HG03064 (cell line): ENCODE measurements at regions not wholly inside any gene's neighbourhood (a gene's known extent, or its start where the extent isn't known, plus 50 kb on each side); places are given as distances from the start of the nearest gene placed in this dataset.
A peak's percentile ranks its signal among the peaks of the same experiment; 100 is the strongest.

Experiments used
- ATAC-seq: cut with Tn5 transposase; IDR thresholded peaks from one replicate; pipeline ENCODE4 v1.9.1; 2021; ENCODE audit warnings: low read depth; ENCODE audit not compliant: unreplicated experiment

- no peak for ATAC-seq
Measured at GRCh38 chr2:158049129-158049855, 52.4 kb upstream of the UPP2 start.

- ATAC-seq = no peak
Measured at GRCh38 chr2:158048327-158048726, 53.3 kb upstream of the UPP2 start.

GRCh38 chr2:158047156-158047611 lies 54.5 kb upstream of the UPP2 start:
- ATAC-seq = no peak

GRCh38 chr2:158046121-158046880 lies 55.4 kb upstream of the UPP2 start:
- ATAC-seq = no peak

DNA sequence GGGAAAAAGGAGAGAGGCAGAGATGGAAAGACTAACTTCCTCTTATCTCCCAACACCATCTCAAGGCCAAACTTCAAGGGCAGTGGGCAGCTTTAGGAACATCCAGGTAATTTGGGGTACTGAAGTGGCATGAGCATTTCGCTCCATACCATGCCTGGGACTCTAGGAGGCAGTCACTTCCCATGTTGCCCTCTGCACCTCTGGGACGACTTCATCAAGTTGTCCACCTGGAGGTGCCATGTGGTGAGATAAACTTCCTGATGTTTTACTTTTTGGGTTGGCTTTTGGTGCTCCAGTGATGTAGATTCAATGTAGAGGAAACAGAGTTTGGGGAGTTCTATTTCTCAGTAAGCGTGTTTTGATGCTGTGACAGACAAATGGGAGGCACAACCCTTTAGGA lies 56.3 kb upstream of the UPP2 start:
- ATAC-seq = no peak

GRCh38 chr2:158043181-158043948 lies 58.3 kb upstream of the UPP2 start:
- no peak for ATAC-seq

DNA sequence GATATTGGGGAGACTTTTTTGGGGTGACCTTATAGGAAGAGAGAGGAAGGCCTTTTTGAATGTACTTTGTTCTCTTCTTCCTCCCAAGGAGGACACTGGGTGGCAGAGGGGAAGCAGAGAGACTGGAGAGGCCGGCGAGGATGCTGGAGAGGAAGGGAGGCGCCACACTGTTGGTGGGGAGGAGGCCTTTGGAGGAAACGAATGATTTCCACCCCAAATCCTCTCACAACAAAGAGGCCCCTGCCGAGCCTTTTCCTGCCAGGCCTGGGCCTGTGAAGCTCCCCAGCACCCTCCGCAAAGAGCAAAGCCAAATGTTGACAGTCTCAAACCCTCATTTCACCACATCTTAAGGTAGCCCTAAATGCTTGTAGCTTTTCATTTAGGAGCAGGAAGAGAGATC lies 59.0 kb upstream of the UPP2 start:
- no peak for ATAC-seq

GRCh38 chr2:158042245-158042644 lies 59.4 kb upstream of the UPP2 start:
- ATAC-seq = no peak

GRCh38 chr2:158041400-158041799 lies 60.3 kb upstream of the UPP2 start:
- no peak for ATAC-seq

DNA sequence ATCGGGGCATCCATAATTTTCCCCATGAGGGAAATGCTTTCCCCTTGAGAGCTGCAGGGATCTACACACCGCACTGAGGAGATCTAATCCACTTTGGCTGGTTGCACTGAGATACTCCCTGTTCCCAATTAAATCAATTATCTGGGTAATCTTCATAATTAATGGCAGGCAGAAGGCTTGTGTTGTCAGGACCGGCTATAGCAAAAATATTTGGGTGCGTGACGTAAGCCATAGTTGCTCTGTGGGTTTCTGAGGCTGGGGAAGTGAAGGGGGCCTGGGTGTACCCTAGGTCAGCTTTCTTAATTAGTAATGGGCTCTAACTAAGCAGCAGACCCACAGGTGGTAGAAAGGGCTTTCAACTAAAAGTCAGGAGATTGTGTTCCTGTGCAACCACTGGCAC lies 62.8 kb upstream of the UPP2 start:
- no peak for ATAC-seq

GRCh38 chr2:158034198-158034866 lies 67.3 kb upstream of the UPP2 start:
- no peak for ATAC-seq

DNA sequence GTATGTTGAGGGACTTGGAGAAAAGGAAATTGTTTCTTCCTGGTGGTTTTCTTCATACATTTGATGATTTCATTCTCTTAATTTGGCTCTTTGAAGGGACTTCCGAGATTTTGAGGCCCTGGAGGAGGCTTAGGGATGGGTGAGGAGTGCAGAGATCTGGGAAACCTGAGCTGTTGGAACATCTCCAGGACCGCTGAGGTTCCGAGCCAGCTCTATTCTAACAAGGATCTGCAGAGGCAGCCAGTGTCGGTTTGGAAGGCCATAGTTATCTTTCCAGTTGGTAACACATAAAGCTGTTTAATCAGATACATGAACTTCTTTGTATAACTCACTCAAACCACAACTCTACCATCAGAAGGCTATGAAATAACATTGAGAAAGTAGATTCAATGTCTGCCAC lies 70.3 kb upstream of the UPP2 start:
- no peak for ATAC-seq

- no peak for ATAC-seq
Measured at GRCh38 chr2:158025255-158025996, 76.2 kb upstream of the UPP2 start.

DNA sequence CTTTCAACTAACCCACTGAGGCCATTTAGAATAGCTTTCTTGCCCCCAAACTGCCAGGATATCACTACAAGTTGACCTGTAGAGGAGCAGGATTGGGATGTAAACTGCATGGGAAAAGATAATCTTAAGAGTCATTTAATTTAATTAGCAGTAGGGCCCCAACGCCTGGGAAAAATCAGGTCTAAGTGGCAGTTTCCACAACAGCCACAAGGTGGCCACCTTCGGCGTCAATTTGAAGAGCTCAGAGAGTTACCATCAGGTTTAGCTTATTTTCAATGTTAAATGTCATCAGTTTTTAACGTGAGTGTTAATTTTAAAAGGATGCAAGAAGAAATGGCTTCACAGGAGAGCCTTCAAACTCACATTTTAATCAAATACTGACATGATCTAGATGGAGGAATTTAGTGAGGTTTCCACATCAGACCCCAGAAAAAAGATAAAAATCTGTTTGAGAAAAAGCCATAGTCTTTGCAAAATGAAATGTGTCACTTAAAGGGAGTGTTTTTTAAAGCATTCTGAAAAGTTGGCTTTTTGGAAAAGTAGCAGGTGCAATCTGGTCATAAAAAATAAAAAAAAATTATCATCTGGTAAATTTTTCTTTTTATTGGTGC lies 77.3 kb upstream of the UPP2 start:
- ATAC-seq = peak; percentile 86

- no peak for ATAC-seq
Measured at GRCh38 chr2:158022888-158023287, 78.8 kb upstream of the UPP2 start.

- no peak for ATAC-seq
Measured at GRCh38 chr2:158021226-158021625, 80.5 kb upstream of the UPP2 start.

GRCh38 chr2:158015428-158016076 lies 86.1 kb upstream of the UPP2 start:
- ATAC-seq = no peak

- no peak for ATAC-seq
Measured at GRCh38 chr2:158013891-158014290, 87.8 kb upstream of the UPP2 start.

- ATAC-seq = no peak
Measured at GRCh38 chr2:158011055-158011771, 90.5 kb upstream of the UPP2 start.
